VCaP (cell line): ENCODE measurements at regions not wholly inside any gene's neighbourhood (a gene's known extent, or its start where the extent isn't known, plus 50 kb on each side); places are given as distances from the start of the nearest gene placed in this dataset.

Experiments used
- H3K27ac ChIP-seq: fragments of 450-650 bp; 2 replicates; pipeline ENCODE4 v1.5.1; 2017
- TF ChIP-seq, protein P1 (sequence below): fragments of 450-650 bp; conservative IDR thresholded peaks from 2 replicates; pipeline ENCODE4 v1.5.1; 2017; ENCODE audit warnings: mild to moderate bottlenecking, moderate library complexity

DNA sequence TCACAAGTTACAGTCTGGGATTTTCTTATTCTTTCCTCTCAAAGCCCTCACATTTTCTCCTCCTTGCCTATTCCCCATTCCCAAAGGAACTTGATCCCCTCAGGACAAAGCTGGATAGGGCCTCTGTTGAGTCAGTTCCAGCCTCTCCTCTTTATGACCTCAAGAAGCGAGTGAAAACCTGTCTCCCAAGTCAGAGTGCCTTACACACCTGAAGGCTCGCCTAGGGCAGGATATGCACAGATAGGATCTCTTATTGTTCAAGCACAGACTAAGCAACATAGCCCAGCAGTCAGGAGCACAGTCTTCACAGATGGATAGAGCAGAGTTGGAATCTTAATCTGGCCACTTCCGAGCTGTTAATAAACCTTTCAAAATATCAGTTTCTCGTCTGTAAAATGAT lies 60.8 kb upstream of the PRRC2C start:
- TF ChIP-seq, protein P1, sequence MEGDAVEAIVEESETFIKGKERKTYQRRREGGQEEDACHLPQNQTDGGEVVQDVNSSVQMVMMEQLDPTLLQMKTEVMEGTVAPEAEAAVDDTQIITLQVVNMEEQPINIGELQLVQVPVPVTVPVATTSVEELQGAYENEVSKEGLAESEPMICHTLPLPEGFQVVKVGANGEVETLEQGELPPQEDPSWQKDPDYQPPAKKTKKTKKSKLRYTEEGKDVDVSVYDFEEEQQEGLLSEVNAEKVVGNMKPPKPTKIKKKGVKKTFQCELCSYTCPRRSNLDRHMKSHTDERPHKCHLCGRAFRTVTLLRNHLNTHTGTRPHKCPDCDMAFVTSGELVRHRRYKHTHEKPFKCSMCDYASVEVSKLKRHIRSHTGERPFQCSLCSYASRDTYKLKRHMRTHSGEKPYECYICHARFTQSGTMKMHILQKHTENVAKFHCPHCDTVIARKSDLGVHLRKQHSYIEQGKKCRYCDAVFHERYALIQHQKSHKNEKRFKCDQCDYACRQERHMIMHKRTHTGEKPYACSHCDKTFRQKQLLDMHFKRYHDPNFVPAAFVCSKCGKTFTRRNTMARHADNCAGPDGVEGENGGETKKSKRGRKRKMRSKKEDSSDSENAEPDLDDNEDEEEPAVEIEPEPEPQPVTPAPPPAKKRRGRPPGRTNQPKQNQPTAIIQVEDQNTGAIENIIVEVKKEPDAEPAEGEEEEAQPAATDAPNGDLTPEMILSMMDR: no peak
- H3K27ac ChIP-seq: no peak overlapping the region

DNA sequence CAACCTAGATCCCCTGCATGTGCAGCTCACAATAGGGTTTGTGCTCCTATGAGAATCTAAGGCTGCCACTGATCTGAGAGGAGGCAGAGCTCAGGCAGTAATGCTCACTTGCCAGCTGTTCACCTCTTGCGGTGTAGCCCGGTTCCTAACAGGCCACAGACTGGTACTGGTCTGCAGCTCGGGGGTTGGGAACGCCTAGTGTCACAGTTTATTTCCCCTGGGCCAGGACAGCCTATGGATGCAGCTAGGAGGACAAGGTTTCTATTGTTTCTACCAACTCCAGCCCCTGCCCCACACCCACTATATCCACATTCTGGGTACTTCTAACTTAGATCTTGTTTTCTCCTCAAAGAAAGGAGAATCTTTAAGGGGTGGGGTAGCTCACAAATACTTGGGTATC lies 58.7 kb upstream of the PRRC2C start:
- no peak overlapping the region for H3K27ac ChIP-seq
- TF ChIP-seq, protein P1: no peak

DNA sequence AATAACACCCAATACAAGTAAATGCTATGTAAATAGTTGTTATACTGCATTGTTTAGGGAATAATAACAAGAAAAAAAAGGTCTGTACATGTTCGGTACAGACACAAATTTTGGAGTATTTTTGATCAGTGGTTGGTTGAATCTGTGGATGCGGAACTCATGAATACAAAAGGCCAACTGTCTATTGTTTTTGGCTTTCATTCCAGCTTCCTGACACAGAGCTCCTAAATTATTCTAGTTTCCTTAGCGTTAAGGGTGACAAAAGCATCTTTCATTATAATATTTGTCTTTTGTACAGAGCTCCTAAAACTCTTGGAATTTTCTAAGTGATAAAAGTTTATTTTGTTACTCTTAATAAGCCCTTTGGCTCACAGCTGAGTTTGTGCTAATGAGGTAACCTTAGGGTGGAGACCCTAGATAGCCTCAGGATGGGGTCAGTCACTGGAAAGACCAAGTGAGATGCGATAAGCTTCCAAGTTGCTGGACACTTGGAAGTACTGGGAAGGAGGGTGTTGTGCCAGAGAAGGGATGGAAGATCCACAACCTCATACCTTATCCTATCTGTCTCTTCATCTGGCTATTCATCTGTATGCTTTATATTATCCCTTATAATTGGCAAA lies 57.4 kb upstream of the PRRC2C start:
- no peak overlapping the region for H3K27ac ChIP-seq
- TF ChIP-seq, protein P1: no peak

- H3K27ac ChIP-seq: no peak overlapping the region
- TF ChIP-seq, protein P1: no peak
Observed at GRCh38 chr1:171429137-171429536, 56.2 kb upstream of the PRRC2C start.

DNA sequence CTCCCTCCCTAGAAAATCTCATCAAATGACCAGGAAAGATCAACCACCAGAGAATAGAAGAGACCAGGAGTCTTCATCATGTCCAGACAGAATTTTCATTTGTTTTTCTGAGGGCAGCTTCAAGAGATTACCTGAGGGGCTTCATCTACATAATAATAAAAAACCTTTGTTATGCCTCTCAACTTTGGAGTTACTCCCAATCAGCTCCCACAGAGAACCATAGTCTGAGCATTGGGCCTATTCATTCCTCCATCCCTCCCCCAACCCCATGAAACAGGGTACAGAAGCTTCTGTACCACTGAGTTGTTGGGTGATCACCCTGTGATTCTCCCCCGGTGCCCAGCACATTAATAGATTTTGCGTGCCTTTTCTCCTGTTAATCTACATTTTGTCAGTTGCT lies 53.3 kb upstream of the PRRC2C start:
- TF ChIP-seq, protein P1: no peak
- H3K27ac ChIP-seq: no peak overlapping the region

DNA sequence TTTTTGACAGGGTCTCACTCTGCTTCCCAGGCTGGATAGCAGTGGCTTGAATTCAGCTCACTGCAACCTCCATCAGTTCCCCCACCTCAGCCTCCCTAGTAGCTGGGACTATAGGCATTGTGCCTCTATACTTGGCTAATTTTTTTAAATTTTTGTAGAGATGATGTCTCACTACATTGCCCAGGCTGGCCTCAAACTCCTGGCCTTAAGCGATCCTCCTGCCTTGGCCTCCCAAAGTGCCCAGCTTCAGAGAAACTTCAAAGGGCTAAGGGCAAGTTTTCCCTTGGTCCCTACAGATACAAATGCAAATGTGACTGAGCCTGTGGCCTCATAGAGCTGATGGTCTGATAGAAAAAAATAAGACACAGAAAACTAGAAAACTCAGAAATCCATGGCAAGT lies 52.9 kb upstream of the PRRC2C start:
- no peak overlapping the region for H3K27ac ChIP-seq
- TF ChIP-seq, protein P1: no peak

GRCh38 chr1:171433451-171433850 lies 51.9 kb upstream of the PRRC2C start:
- TF ChIP-seq, protein P1: no peak
- no peak overlapping the region for H3K27ac ChIP-seq
